Endothelial cell (in vitro differentiated cells): ENCODE measurements at regions not wholly inside any gene's neighbourhood (a gene's known extent, or its start where the extent isn't known, plus 50 kb on each side); places are given as distances from the start of the nearest gene placed in this dataset.

ENCODE experiments used
- DNase-seq: peaks from one replicate; pipeline ENCODE4 v3.0.0; 2021; ENCODE audit warnings: low spot score
- H3K27ac Mint-ChIP-seq: one replicate; pipeline ENCODE4 v1.8.0; 2021; ENCODE audit warnings: mixed read lengths, inconsistent platforms; ENCODE audit not compliant: unreplicated experiment
- H3K27me3 Mint-ChIP-seq: one replicate; pipeline ENCODE4 v1.8.0; 2021; ENCODE audit warnings: mild to moderate bottlenecking, moderate library complexity, mixed read lengths, inconsistent platforms; ENCODE audit not compliant: unreplicated experiment
- H3K36me3 Mint-ChIP-seq: one replicate; pipeline ENCODE4 v1.8.0; 2021; ENCODE audit warnings: mild to moderate bottlenecking, low read depth, mixed read lengths, inconsistent platforms; ENCODE audit not compliant: unreplicated experiment
- H3K4me1 Mint-ChIP-seq: one replicate; pipeline ENCODE4 v1.8.0; 2021; ENCODE audit warnings: mild to moderate bottlenecking, mixed read lengths, inconsistent platforms; ENCODE audit not compliant: unreplicated experiment
- H3K4me3 Mint-ChIP-seq: one replicate; pipeline ENCODE4 v1.8.0; 2021; ENCODE audit warnings: mild to moderate bottlenecking, mixed read lengths, inconsistent platforms; ENCODE audit not compliant: unreplicated experiment
- H3K9me3 Mint-ChIP-seq: one replicate; pipeline ENCODE4 v1.8.0; 2021; ENCODE audit warnings: mixed read lengths, inconsistent platforms; ENCODE audit not compliant: unreplicated experiment
- CTCF ChIP-seq: fragments of 200-600 bp; sonication (generic); IDR thresholded peaks from one replicate; pipeline ENCODE4 v1.5.0; 2021; ENCODE audit warnings: antibody characterized with exemption; ENCODE audit not compliant: unreplicated experiment

DNA sequence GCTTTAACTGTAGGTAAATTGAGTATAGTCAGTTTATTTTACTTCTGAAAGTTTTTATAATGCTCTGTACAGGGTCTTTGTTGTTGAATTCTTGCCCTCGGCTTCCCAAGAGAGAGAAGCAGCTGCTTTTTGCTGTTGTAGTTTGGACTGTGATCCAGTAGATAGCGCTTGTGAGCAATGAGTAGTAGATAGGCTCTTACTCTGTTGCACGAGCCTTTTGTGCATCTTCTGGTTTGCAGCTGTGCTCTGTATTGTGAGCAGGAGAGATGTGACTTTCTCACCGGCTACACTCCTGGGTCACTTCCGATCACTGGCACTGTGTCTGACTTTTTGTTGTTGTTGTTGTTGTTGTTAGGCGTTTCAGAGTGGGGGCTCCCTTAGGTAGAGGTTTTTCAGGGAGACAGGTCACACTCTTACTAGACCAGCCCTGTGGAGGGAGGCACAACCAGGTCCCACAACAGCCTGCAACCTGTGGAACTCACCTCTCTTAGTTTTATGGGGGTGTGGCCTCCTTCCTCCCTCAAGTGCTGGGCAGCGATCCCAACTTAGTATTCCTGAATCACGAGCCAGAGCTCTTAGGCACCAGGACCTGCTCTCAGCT, 822.1 kb upstream of the GALNTL6 start:
- H3K4me1 Mint-ChIP-seq = no peaks in the 10 kb centered on the region
- H3K4me3 Mint-ChIP-seq = no peak overlapping the region
- no peaks in the 10 kb centered on the region for H3K9me3 Mint-ChIP-seq
- H3K27ac Mint-ChIP-seq = no peak overlapping the region
- peak; percentile 37 for TF ChIP-seq CTCF
- no peaks in the 10 kb centered on the region for H3K36me3 Mint-ChIP-seq
- no peaks in the 10 kb centered on the region for H3K27me3 Mint-ChIP-seq
- peak; percentile 49 for DNase-seq

GRCh38 chr4:170988446-170988845, 824.8 kb upstream of the GALNTL6 start:
- Mint-ChIP-seq H3K9me3 (no peaks in the 10 kb centered on the region), H3K4me3 (no peak overlapping the region), H3K4me1 (no peaks in the 10 kb centered on the region), H3K27me3 (no peaks in the 10 kb centered on the region), H3K36me3 (no peaks in the 10 kb centered on the region), H3K27ac (no peak overlapping the region)
- DNase-seq = no peak
- TF ChIP-seq CTCF = no peak

- no peak overlapping the region for H3K27ac Mint-ChIP-seq
- H3K4me3 Mint-ChIP-seq = no peak overlapping the region
These were observed 833.5 kb upstream of the GALNTL6 start for GRCh38 chr4:170979736-170980135.

GRCh38 chr4:170978990-170979389, 834.2 kb upstream of the GALNTL6 start:
- no peak overlapping the region for H3K4me3 Mint-ChIP-seq
- H3K27me3 Mint-ChIP-seq = no peaks in the 10 kb centered on the region

More at GRCh38 chr4:170979736-170980135, 833.5 kb upstream of the GALNTL6 start:
- H3K27me3 Mint-ChIP-seq = no peaks in the 10 kb centered on the region
- TF ChIP-seq CTCF = no peak
- no peaks in the 10 kb centered on the region for H3K9me3 Mint-ChIP-seq
- H3K4me1 Mint-ChIP-seq = no peaks in the 10 kb centered on the region
- no peaks in the 10 kb centered on the region for H3K36me3 Mint-ChIP-seq
- no peak for DNase-seq

More at GRCh38 chr4:170978990-170979389, 834.2 kb upstream of the GALNTL6 start:
- Mint-ChIP-seq H3K36me3 (no peaks in the 10 kb centered on the region), H3K9me3 (no peaks in the 10 kb centered on the region), H3K4me1 (no peaks in the 10 kb centered on the region), H3K27ac (no peak overlapping the region)
- TF ChIP-seq CTCF = no peak
- DNase-seq = no peak
